CD1c-positive myeloid dendritic cell (primary cell): ENCODE measurements at regions not wholly inside any gene's neighbourhood (a gene's known extent, or its start where the extent isn't known, plus 50 kb on each side); places are given as distances from the start of the nearest gene placed in this dataset.
"Not testable (repeated sequence)": the region's sequence is repeated elsewhere in the genome, so short reads cannot be mapped to it uniquely, and the experiment has no call there.

Experiments used
- DNase-seq: peaks from one replicate; pipeline ENCODE4 v3.0.0-alpha.2; 2016; ENCODE audit errors: extremely low spot score

GRCh38 chr18:41899535-41899934 lies 55.5 kb upstream of the PIK3C3 start:
- DNase-seq = no peak

GRCh38 chr18:41893432-41893831 lies 61.6 kb upstream of the PIK3C3 start:
- no peak for DNase-seq

GRCh38 chr18:41887100-41887499 lies 67.9 kb upstream of the PIK3C3 start:
- no peak for DNase-seq

- DNase-seq = no peak
Measured at GRCh38 chr18:41886126-41886807, 68.8 kb upstream of the PIK3C3 start.

GRCh38 chr18:41881285-41881684 lies 73.7 kb upstream of the PIK3C3 start:
- no peak for DNase-seq

GRCh38 chr18:41879256-41879655 lies 75.8 kb upstream of the PIK3C3 start:
- DNase-seq = no peak

- DNase-seq = no peak
Measured at GRCh38 chr18:41875094-41875780, 79.8 kb upstream of the PIK3C3 start.

GRCh38 chr18:41873730-41874129 lies 81.3 kb upstream of the PIK3C3 start:
- DNase-seq = no peak

- DNase-seq = no peak
Measured at GRCh38 chr18:41872206-41872605, 82.8 kb upstream of the PIK3C3 start.

- no peak for DNase-seq
Measured at GRCh38 chr18:41871229-41872000, 83.6 kb upstream of the PIK3C3 start.

- no peak for DNase-seq
Measured at GRCh38 chr18:41870817-41871216, 84.2 kb upstream of the PIK3C3 start.

GRCh38 chr18:41870191-41870590 lies 84.8 kb upstream of the PIK3C3 start:
- no peak for DNase-seq

GRCh38 chr18:41865796-41866195 lies 89.2 kb upstream of the PIK3C3 start:
- DNase-seq = not testable (repeated sequence)

GRCh38 chr18:41864216-41864615 lies 90.8 kb upstream of the PIK3C3 start:
- DNase-seq = no peak

GRCh38 chr18:41862921-41863320 lies 92.1 kb upstream of the PIK3C3 start:
- DNase-seq = no peak

GRCh38 chr18:41860987-41861386 lies 94.0 kb upstream of the PIK3C3 start:
- DNase-seq = no peak

GRCh38 chr18:41858761-41859555 lies 96.1 kb upstream of the PIK3C3 start:
- DNase-seq = no peak

- DNase-seq = no peak
Measured at GRCh38 chr18:41853280-41853679, 101.8 kb upstream of the PIK3C3 start.

- no peak for DNase-seq
Measured at GRCh38 chr18:41850781-41851180, 104.3 kb upstream of the PIK3C3 start.

- DNase-seq = no peak
Measured at GRCh38 chr18:41849632-41850031, 105.4 kb upstream of the PIK3C3 start.

- DNase-seq = no peak
Measured at GRCh38 chr18:41845563-41845962, 109.5 kb upstream of the PIK3C3 start.

GRCh38 chr18:41842886-41843285 lies 112.1 kb upstream of the PIK3C3 start:
- DNase-seq = no peak
